ENCODE measurements at regions not wholly inside any gene's neighbourhood (a gene's known extent, or its start where the extent isn't known, plus 50 kb on each side); places are given as distances from the start of the nearest gene placed in this dataset.
"Not testable (repeated sequence)": the region's sequence is repeated elsewhere in the genome, so short reads cannot be mapped to it uniquely, and the experiment has no call there.

GRCh38 chr1:29399465-29399864, 163.1 kb downstream of the PTPRU start:
- ATAC-seq: no peak

DNA sequence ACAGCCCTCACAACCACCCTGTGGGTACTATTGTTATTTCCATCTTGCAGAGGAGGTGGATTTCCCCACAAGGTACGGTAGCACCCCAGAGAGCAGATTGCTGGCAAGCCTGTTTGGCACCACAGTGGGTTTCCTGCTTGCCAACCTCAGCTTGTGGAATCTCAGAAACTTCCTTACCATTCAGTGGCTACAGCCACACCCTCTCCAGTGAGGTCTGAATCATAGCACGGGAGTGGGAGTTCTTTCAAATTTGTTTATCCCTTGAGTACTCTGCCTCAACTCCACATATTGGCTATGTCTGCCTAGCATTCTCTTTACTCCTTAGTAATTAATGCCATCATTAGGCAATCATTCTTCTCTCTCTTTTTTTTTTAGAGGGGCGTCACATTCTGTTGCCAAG, 162.1 kb downstream of the PTPRU start:
- no peak for ATAC-seq

- no peak for ATAC-seq
Observed at GRCh38 chr1:29397981-29398380, 161.7 kb downstream of the PTPRU start.

DNA sequence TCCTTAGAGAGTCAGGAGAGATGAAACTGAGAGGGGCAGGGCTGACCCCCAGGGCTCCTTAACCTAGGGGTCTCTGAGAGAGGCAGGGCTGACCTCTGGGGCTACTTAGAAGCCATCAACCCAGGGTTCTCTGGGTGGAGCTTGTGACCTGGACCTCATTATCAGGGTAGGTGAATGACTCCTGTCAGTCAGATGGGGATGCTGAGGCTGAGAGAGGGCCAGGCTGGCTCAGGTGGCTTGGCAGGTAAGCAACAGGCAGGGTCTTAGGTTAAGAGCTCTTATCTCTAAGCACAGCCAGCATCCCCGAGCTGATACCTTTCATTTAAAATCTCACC, 160.9 kb downstream of the PTPRU start:
- ATAC-seq: no peak

DNA sequence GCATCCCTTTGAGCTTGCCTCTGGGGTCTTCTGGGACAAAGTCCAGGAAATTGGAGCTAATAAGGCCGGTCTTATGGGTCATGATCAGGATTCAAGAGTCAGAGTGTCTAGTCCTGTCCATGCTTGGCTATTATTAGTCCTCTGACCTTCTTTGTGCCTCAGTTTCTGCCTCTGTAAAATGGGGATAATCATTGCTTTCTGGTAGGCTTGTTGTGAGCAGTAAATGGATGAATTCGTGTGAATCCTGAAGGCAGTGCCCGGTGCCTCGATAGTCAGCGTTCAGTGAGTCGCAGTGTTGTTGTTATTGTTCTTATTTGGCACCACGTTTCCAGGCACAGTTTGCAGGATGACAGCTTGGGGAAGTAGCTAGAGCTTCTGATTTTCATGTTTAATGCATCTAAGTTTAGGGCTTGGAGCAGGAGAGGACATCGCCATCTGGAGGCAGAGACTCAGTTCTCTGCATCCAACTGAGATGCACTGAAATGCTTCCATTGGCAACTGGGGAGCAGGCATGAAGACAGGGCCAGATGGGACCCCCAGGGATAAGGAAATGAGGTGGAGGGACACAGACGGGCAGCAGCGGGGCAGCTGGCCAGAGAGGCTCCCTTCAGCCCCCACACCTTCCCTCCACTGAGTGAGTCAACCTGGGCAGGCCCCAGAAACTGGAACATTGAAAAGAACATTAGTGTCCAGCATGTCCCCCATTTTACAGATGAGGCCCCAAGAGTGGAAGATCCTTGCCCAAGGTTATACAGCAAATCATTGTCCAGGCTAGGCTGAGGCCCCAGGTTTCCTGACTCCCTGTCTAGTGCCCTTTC, 160.3 kb downstream of the PTPRU start:
- no peak for ATAC-seq

GRCh38 chr1:29395736-29396437, 159.6 kb downstream of the PTPRU start:
- ATAC-seq: no peak

DNA sequence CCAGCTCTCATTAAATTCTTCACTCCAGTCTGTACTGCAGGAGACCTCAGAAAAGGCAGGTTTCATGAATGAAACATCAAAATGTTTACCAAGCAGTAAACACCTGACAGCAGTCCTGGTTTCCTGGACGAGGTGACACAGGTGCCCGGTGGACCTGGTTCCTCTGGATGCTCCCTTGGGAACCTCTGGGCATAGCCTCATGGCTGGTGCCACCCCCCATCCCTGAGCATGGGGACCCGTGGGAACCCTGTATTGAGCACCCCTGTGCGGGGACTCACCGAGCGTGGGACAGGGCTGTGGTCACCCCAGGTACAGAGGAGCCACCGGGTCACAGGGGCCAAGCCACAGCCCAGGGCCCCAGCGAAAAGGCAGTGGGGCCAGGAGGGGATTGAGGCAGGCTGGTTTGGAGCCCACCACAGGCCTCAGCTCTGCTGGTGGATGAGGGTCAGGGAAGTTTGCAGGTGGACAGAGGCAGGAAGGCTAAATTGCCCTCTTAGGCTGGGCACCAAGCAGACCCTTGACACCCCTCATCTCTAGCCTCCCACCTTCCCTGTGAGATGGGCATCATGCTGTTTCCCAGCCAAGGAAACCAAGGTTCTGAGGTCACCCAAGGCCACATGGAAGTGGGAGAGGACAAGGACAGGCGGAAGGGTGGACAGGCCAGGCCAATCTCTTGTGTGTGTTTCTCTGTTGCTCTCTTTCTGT, 158.4 kb downstream of the PTPRU start:
- no peak for ATAC-seq

DNA sequence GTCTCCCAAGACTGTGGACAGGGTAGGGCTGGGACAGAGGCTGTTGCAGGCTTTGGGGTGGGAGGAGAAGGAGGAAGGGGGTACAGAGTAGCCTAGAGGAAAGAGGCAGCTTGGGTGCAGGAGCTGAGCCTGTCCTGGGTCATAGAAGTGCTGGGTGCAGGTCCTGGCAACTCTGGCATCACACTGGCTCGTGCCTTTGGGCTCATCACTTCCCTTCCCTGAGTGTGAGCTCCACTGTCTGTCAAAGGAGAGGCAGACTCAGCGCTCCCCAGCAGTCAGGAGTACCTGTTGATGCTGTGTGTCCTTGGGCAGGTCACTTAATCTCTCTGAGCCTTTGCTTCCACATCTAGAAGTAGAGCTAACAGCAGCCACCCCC, 157.1 kb downstream of the PTPRU start:
- no peak for ATAC-seq

- no peak for ATAC-seq
Observed at GRCh38 chr1:29392486-29393450, 156.4 kb downstream of the PTPRU start.

DNA sequence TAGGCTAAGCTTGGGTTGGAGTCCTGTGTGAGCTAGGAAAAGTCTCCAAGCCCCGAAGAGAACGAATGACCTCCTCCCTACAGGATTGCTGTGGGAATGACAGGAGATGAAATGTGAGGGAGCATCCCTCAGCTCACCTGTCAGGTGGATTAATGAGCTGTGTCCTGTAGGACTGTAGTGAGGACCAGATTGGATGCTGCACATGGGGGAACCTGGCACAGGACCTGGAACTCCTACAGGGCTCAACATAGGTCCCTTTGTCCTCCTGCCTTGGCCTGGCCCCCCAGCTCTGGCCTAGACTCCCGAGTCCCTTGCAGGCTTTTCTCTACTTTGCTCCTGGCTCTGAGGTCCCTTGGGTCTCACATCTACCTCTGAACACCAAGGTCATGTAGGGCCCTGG, 155.7 kb downstream of the PTPRU start:
- no peak for ATAC-seq

- ATAC-seq: no peak
Observed at GRCh38 chr1:29391362-29391880, 155.1 kb downstream of the PTPRU start.

DNA sequence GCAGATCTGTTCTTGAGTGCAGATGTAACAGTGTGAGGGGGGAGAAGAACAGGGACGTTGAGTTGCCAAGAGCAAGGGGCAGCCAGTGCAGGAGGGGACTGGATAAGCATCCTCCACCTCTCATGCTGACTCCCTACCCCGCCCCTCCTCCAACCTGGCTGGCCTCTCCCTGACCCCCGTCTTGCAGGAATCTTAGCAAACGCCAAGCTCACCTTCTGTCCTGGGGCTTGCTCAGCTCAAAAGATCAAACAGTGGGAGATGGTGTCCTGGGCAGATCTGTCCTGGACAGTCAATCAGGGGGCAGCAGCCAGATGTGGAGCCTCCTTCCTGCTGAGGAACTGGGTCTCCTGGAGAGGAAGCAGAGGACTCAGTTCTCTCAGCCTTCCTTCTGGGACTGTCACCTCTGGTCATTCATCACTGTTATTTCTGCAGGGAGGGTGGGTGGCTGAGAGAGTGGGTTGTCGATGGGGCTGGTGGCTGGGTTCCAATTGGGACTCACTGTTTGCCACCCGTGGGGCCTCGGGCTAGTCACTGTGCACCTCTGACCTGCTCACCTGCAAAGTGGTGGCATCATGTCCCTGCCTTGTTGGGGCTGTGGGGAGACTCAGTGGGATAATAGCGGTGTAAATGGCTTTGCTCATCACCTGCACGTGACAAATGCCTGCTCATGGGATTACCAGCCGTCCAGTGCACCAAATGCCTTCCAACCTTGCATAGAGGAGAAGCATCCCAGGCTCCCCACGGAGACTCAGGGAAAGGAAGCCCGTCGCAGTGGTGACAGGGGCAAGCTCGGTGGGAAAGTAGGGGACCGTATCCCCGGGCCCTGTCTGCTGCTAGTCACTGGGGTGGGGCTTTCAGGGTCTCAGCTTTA, 154.4 kb downstream of the PTPRU start:
- no peak for ATAC-seq

DNA sequence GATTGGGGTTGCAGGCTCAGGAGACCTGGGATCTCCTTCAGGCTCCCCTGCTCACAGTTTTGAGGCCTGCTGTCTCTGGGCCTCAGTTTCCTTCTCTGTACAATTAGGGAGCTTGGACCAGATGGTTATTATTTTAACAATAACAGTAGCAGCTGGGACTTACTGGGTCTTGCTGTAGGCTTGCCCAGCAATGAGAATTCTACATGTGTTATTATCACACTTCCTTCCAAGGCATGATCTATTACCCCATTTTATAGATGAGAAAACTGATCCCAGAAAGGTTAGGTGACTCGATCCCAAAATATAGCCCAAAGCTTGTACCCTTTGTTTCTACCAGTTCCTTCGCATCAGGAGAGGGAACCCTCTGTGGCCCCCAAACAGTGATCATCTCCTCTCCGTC, 153.8 kb downstream of the PTPRU start:
- ATAC-seq: no peak

DNA sequence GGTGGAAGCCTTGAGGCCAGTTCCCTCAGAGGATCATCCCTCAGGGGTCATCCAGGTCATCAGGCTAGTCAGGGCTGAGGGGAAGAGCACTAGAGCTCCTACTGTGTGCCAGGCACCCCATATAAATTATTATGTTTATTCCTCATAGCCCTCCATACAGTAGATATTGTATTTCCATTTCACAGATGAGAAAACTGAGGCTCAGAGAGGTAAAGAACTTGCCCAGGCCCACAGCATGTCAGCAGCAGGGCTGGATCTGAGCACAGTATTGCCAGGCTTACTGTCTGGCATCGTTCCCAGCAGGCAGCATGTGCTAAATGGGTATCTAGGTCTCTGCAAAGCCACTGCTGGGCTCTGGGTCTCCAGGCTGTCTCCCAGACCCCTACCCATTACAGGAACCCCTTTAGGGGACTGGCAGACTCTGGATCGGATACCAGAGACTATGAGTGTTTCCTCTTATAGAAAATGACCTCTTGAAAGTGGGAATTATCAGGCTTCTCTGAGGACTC, 153.3 kb downstream of the PTPRU start:
- ATAC-seq: no peak

GRCh38 chr1:29388884-29389283, 152.6 kb downstream of the PTPRU start:
- ATAC-seq: no peak

- no peak for ATAC-seq
Observed at GRCh38 chr1:29388170-29388569, 151.8 kb downstream of the PTPRU start.

- no peak for ATAC-seq
Observed at GRCh38 chr1:29387210-29387609, 150.9 kb downstream of the PTPRU start.

GRCh38 chr1:29386453-29386852, 150.1 kb downstream of the PTPRU start:
- ATAC-seq: not testable (repeated sequence)

GRCh38 chr1:29385966-29386365, 149.6 kb downstream of the PTPRU start:
- ATAC-seq: no peak

- ATAC-seq: no peak
Observed at GRCh38 chr1:29384496-29385015, 148.2 kb downstream of the PTPRU start.

All from activated CD4-positive, CD25-positive, alpha-beta regulatory T cell treated with anti-CD3 and anti-CD28 coated beads, Interleukin-2, amount 50 U/mL, for 24 hours (primary cell).